GM19463 (cell line): ENCODE measurements at regions not wholly inside any gene's neighbourhood (a gene's known extent, or its start where the extent isn't known, plus 50 kb on each side); places are given as distances from the start of the nearest gene placed in this dataset.
"Not testable (repeated sequence)": the region's sequence is repeated elsewhere in the genome, so short reads cannot be mapped to it uniquely, and the experiment has no call there.

ENCODE experiments used
- ATAC-seq: cut with Tn5 transposase; IDR thresholded peaks from one replicate; pipeline ENCODE4 v1.9.1; 2021; ENCODE audit warnings: mild to moderate bottlenecking, moderate library complexity; ENCODE audit not compliant: unreplicated experiment

DNA sequence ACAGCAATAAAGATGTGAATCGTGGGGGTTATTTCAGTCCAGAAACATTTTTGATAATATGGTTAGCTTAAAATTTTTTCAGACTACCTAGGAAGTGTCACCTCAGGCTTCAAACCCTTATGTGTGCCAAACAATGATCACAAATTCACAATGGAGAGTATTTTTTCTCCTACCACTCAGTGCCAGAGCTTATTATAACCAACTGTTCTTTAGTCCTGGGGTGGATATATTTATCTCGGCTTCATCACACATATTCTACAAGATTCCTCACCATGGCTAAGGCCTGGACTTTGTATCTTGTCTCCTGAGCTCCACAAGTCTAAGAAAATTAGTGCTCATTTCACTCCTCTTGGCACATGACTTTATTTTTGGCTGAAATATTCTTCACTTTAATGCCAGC lies 629.1 kb downstream of the RWDD3 start:
- no peak for ATAC-seq

DNA sequence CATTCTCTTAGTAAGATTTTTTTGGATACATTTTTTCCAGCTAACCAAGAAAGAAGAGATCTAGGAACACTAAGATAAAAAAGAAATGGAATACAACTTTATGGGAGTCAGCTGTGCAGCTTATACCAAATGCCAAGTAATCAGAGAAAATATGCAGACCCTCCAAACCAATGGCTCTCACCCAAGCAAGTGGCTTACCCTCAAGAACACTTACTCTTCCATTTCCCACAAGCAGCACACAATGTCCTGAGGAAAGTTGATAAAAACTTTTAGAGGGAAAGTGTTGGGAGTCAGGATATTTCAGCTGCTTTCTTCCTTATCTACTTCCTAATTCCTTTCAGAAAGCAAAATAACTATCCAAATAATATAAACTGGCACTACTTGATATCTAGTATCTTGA lies 631.8 kb downstream of the RWDD3 start:
- ATAC-seq = no peak

DNA sequence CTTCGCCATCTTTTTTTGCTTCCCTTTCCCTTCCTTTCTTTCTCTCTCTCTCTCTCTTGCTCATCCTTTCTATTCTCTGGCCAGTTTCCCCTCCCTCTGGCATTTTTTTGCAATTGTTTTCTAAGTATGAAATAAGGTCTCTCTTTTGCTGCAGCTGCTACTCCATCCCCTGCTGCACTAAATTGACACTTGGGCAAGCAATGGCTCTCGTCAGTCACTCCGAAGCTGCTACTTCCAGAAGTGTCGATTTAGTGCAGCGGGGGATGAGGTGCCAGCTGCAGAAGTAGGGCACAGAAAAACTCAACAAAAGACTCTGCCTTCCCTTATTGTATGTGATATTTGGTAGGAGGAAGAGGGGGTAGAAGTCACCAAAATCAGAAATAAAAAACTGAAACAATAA lies 642.3 kb downstream of the RWDD3 start:
- no peak for ATAC-seq

DNA sequence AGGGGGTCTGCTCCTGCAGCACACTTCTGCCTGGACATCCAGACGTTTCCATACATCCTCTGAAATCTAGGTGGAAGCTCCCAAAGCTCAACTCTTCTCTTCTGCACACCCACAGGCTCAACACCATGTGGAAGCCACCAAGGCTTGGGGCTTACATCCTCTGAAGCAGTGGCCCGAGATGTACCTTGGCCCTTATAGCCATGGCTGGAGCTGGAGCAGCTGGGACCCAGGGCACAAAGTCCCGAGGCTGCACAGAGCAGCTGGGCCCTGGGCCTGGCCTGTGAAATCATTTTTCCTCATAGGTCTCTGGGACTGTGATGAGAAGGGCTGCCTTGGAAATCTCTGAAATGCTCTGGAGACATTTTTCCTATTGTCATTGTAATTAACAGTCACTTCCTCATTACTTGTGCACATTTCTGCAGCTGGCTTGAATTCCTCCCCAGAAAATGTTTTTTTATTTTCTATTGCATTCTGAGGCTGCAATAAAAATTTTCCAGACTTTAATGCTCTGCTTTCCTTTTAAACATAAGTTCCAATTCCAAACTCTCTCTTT lies 645.6 kb downstream of the RWDD3 start:
- ATAC-seq = no peak

DNA sequence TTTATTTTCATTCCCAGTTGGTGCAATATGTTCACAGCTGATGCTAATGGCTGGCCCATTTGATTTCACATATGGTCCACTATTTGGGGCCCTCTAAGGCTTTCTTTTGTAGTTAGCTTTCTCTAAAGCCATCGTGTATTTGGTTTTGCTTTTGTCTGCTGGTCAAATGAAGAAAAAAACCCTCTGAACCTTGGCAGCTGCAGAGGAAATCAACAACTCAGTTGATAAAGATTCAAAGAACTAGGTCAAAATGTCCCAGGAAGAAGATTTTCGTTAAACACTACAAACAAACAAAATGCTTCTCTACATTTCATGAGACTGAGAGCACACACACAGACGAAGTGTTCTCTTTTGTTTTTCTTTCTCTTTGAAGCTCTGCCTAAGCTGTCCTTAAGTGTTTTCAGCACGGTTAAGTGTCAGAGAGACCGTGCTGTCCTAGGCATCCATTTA lies 655.0 kb downstream of the RWDD3 start:
- ATAC-seq = no peak

DNA sequence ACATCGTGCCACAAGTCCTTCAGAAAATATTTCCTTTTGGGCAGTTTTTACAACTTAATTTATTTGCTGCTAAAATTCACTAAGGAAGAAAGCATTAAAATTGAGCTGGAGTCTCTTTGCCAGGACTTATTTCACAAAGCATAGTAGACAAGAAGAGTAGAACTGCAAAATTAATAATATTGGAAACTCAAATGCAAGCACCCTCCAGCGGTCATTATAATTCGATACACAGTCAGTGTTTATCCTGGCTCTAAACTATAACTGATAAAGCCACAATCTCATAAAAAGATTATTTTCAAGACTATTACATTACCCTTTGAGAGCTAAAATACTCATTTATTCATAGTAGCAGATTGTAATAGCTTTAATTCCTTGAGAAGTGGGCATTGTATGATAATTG lies 655.4 kb downstream of the RWDD3 start:
- no peak for ATAC-seq

DNA sequence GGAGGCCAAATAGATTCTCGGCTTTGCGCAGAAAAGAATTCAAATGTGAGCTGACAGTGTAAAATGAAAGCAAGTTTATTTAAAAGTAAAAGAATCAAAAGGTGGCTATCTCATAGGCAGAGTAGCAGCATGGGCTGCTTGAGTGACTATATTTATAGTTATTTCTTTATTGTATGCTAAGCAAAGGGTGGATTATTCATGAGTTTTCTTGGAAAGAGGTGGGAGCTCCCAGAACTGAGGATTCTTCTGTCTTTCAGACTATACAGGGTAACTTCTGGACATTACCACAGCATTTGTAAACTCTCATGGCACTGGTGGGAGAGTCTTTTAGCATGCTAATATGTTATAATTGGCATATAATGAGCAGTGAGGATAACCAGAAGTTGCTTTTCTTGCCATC lies 659.9 kb downstream of the RWDD3 start:
- ATAC-seq = no peak

DNA sequence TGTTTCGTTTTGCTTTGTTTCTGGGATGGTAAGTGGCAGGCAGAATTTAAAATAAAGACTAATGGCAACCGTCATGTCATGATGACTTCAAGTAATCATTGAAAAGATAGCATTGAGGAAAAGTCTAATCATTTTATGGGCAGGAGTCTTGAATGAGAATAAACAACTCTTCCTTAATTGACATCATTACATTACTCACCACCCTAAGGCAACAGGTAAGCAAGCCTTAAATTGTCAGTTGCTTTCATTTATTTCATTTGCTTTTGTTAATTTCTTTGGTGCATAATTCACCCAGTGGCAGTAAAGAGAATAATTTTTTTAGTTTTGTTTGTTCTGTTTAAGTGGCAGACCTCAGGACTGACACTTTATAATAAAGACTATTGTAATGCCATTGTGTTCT lies 669.0 kb downstream of the RWDD3 start:
- no peak for ATAC-seq

DNA sequence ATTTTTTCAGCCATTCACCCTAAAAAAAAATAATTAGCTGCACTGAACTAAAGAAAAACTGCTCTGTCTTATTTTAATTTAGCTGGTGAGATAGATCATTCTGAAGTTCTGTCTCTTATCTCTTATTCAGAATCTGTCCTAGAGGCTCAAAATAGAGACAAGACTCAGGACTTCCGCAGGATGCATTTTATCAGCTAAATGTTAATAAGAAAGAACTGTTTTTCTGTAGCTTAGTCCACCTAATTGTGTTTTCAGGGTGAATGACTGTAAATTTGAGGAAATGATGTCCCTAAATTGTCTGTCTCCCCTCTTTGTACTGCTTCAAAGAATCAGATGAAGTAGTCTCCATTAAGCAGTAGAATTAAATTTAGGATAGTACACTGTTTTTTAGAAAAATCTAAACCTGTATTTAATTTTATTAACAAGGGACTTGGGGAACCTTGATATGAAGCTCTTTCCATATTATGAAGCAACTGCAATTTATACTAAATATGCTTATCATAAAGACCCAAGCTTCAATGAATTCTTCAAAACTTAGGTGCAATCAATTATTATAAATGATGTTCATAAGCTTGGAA lies 671.9 kb downstream of the RWDD3 start:
- ATAC-seq = no peak

DNA sequence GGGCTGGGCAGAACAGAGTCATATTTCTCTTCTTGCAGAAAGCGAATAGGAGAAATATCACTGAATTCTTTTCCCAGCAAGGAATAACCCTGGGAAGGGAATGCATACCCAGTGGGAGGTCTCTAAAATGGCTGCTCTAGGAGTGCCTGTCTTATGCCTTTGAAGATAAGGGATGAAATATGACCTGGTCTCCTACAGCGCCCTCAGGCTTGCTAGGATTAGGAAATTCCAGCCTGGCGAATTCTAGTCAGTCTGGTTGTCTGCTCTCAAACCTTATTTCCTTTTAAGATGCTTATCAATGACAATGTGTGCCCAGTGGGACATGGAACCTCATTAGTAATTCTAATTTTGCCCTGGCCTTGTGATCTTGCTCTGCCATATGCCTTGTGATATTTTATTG lies 677.7 kb downstream of the RWDD3 start:
- not testable (repeated sequence) for ATAC-seq

DNA sequence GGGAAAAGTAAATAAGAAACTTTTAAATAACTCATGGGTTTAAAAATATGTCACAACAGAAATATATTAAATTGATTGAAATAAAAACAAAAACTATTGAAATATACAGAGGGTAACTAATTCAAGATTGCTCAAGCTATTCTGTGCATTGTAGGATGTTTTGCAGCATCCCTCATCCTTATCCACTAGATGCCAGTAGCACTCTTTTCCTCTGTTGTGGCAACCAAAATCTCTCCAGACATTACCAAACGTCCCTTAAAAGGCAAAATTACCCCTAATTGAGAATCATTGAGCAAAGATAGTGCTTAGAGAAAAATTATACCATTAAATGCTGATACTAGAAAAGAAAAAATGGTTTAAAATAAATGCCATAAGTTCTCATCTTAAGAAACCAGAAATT lies 682.6 kb downstream of the RWDD3 start:
- ATAC-seq = no peak

DNA sequence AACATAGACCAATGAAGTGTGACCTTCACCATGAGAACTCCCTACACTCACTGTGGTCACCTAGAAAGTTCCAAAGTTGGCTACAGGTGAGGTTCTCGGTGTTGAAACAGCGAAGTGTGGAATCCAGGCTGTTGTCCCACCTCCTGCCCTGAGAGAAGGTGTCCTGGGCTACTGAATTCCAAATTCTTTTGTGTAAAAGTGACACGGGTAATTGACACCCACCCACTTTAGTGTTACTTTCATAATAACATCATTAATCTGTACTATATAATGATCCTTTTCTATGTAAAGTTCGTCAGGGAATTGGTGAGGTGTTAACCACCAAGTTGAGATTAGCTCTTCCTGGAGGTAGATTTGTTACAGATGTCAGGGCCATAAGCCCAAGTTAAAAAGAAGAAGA lies 690.7 kb downstream of the RWDD3 start:
- no peak for ATAC-seq

DNA sequence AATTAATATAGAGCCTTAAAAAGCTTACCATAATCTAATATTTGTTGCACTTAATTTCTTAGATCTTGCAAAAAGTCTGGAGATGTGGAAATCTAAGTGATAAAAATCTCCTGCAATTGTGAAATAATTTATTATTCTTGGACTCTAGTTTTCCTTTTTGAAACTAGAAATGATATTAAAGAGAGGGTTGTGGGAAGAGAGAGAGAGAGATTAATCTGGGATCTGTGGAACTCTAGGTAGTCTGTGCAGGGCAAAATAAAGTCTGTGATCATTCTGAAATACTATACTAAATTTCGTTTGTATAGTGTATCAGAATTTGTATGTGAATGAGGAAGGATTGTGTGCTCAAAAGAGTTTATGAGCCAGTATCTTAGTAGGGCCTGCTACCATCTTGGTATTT lies 692.3 kb downstream of the RWDD3 start:
- ATAC-seq = no peak

DNA sequence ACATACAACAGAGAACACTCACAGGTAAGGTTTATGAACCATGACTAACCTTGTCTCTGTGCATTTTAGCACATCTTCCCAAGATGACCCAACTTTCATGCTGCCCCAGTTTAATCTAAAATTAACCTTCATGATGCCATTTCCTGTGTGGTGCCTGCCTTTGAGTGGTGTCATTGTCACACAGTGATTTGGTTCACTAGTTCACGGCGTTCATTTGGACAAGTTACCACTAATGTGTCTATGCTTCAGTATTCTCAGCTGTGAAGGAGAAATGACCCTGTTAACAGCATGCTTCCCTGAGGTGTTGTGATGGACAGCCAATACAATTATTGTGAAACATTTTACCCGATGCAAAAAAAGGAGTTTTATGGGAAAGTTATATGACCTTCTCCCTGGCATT lies 693.1 kb downstream of the RWDD3 start:
- no peak for ATAC-seq

DNA sequence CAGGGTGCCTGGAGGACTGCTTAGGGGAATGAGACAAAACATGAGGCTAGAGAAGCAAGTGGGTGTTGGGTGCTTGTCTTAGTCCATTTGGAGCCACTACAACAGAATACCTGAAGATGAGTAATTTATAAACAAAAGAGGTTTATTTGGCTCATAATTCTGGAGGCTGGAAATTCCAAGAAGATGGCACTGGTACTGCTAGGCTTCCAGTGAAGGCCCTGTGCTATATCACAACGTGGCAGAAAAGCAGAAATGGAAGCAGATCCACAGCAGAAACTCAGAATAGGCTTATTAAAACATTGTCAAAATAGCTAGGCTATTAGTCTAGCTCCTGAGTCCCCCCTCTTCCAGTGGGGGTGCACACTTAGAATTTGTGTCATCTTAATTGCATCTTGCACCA lies 701.7 kb downstream of the RWDD3 start:
- no peak for ATAC-seq

DNA sequence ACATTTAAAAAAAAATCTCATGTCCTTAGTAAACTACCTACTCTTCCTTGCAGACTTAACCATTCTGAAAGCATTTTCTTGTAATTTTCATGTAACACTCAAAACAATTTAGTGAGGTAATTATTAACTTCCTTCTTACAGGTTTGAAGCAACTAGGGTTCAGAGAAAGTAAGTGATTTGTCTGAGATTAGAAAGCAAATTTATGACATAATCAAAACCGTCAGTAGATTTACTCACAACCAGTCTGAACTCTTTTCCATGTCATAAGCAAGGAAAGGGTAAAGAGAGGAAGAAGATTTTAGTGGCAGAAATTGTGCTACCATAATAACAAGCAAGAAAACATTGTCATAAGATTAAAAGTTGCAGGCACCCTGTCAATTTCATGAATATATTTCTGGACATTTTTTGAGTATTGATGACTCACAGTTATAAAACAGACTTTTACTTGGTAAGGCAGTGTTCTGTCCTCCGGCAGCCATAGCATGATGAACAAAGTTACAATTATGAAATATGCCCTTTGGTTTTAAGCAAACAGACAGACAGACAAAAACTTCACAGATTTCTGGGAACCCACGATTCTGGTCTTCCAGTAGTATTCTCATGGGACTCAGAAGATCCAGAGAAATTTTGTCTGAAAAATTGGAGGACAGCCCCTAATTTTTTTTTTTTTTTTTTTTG lies 707.2 kb downstream of the RWDD3 start:
- ATAC-seq = no peak

DNA sequence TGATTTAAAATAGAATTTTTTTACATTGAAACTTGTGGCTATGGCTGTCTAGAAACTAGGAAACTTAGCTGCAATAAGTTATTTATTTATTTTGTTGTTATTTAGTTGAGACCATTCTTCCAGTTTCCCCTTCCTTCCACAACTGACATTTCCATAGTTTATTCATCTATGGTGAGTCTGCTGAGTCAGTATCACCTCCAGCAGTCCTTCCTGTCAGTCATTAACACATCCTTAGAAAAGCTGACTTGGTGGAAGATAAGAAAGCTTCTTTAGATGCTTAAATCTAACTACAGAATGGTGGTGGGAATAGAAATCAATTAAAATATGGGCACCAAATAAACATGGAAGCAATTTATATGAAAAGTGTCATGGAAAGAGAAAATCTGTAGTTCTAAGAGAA lies 714.0 kb downstream of the RWDD3 start:
- no peak for ATAC-seq

DNA sequence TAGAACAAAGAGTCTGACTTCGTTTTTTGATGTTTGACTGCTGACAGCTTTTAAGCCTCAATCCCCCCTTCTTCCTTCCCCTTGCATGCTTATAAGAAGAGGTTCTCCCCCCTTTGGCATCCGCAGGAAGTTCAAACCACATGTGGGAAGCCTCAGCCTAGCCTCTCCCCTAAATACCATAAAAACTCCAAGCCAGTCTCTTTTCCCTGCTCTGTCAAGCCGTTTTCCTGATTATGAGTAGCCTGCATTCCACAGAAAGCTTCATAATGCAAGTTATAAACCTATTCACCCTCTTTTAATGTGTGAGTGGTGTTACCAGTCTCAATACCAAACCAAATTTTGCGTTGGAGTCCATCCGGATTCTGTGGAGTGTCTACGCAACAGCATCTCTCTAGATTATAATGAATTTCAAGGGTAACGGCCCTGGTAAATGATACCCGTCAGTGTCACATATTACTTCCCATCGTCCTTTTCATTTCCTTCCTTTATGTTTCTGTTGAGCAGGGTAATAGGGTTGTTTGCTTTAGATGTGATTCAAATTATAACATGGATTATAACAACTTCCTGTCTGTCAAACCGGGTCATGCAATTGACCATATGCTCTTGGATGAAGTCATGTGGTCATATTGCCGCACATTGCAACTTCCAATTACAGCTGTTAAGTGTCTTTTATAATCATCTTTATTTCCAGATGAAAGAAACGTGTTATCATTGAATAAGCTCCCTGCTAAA lies 717.5 kb downstream of the RWDD3 start:
- ATAC-seq = no peak

DNA sequence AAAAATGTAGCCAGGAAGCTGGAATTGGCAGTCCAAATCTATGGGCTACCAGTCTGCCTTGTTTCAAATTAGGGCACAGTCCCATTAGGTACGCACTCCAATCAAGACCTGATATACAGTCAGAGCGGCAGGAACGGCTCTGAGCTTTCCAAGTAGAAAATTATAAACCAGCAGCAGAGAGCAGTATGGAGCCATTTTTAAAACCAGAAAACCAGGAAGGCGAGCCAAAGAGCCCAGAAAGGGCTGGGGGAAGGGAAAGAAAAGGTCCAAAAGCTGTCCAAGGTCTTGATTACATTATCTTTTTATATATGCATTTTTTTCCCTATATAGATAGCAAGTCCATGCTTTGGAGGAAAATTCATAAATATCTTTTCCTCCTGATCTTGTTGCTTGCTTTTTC lies 719.0 kb downstream of the RWDD3 start:
- ATAC-seq = no peak

DNA sequence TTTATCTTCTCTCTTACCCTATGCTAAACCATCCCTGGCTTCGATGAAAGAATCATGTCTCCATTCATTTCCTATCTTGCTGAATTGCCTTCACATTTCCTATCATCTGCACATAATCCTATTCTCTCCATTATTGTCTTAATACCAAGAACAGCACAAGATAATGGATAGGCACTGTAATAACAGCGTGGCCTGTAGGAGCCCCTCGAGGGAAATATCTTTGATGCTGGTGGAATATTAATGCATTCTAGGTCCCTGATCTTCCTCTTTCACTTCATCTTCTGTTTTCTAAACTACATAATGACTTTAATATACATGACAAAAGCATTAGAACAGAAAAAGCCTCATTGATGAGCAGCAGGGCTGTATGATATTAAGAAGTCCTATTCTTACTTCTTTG lies 720.6 kb downstream of the RWDD3 start:
- ATAC-seq = no peak

DNA sequence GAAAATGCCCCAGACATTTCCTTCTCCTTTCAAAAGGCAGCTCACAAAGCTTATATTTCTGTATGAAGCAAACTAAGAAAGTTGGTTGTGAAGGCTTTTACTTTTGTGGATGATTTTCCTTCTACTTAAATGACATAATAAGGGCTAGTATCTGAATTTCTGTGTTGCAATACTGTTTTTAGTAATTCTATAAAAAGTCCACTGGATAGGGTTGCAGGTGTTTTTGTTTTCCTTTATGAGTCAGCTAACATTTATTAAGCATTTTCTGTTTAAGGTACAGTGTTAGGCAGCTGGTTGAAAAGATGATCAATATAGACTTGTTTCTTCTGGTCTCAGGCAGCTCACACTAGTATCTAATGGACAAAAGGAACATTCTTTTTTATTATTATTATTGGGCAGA lies 722.2 kb downstream of the RWDD3 start:
- ATAC-seq = no peak

DNA sequence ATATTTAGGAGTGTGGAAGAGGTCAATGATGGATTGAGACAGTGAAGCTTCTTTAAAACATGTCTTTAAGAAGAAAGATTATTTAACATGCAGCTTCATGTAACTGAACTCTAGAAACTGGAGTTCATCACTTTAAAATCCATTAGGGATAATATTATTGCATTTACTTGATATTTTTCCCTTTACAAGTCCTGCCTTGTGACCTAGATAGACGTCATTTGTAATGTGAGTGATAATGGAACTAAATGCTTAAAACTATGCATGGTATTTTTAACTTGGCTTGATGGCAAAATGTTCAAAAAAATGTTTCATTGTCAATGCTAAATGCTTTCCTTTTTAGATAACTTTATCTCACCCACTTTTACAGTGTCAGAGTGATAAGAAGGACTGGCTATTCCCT lies 723.7 kb downstream of the RWDD3 start:
- ATAC-seq = no peak
